Heart right ventricle (tissue), 16 donors: ENCODE measurements at regions not wholly inside any gene's neighbourhood (a gene's known extent, or its start where the extent isn't known, plus 50 kb on each side); places are given as distances from the start of the nearest gene placed in this dataset.

Experiments used
- ATAC-seq, 8 donors: fragments of 200-7000 bp; cut with Tn5 transposase; one replicate each; pipeline ENCODE4 v1.9.1; 2020; ENCODE audit warnings: mild to moderate bottlenecking in 8 of 8, moderate library complexity in 8 of 8, moderate number of reproducible peaks in 1 of 8
- DNase-seq, 2 donors: peaks; one replicate each; pipeline ENCODE4 v3.0.0-alpha.2; 2020
- H3K27ac ChIP-seq, 10 donors: fragments of 200-600 bp; sonication (generic) in 2 of 10; one replicate each; pipeline versions ENCODE4 v1.5.0 to v1.8.0; 2020 to 2022; ENCODE audit warnings: mild to moderate bottlenecking in 3 of 10
- H3K27me3 ChIP-seq, 7 donors: fragments of 200-600 bp; one replicate each; pipeline ENCODE4 v1.8.0; 2021 to 2022; ENCODE audit warnings: mild to moderate bottlenecking in 2 of 7
- H3K36me3 ChIP-seq, 9 donors: fragments of 200-600 bp; sonication (generic) in 1 of 9; one replicate each; pipeline versions ENCODE4 v1.5.0 to v1.8.0; 2020 to 2022; ENCODE audit warnings: mild to moderate bottlenecking in 2 of 9
- H3K4me1 ChIP-seq, 9 donors: fragments of 200-600 bp; sonication (generic) in 1 of 9; one replicate each; pipeline versions ENCODE4 v1.5.0 to v1.8.0; 2020 to 2022; ENCODE audit warnings: mild to moderate bottlenecking in 4 of 9
- H3K4me3 ChIP-seq, 10 donors: fragments of 200-600 bp; sonication (generic) in 2 of 10; one replicate each; pipeline versions ENCODE4 v1.5.0 to v1.8.0; 2020 to 2022; ENCODE audit warnings: mild to moderate bottlenecking in 7 of 10, moderate library complexity in 2 of 10
- H3K9me3 ChIP-seq, 11 donors: fragments of 200-600 bp in 10 of 11; sonication (generic) in 2 of 11; one replicate each; pipeline versions ENCODE4 v1.5.0 to v1.8.0; 2013 to 2022; ENCODE audit warnings: mild to moderate bottlenecking in 2 of 11, control low read depth in 1 of 11, moderate library complexity in 1 of 11
- CTCF ChIP-seq, 9 donors: fragments of 200-600 bp; sonication (generic) in 2 of 9; IDR thresholded peaks; one replicate each; pipeline versions ENCODE4 v1.5.0 to v1.8.0; 2021 to 2022; ENCODE audit warnings: antibody characterized with exemption in 9 of 9, mild to moderate bottlenecking in 5 of 9, moderate library complexity in 1 of 9
- WGBS, 2 donors: extraction: QIAGEN DNeasy Blood & Tissue Kit; methylation state at CpG; one replicate each; pipeline ENCODE4 v1.1.7; 2013; ENCODE audit warnings: inconsistent platforms in 1 of 2; 5-methylcytosine and 5-hydroxymethylcytosine counted together
- intact Hi-C, 10 donors: fragments of 100-400 bp; cut with DNase I; formaldehyde crosslinking; loops; one replicate each; pipeline versions ENCODE4 v1.11.1 to v1.14.2; 2022
- donor health status: Arrhythmogenic right ventricular cardiomyopathy.
- donor health status: ischemic (EF 13 %, LVEDD 7.1; RV severe dilation, severe dysfunction).
- donor health status: healthy with polysubstance abuse.
- donor health status: DM: no; HTN: yes; CAD: no.
- donor health status: DM: no; HTN: no; CAD: no.
- donor health status: ischemic (EF 25% LVEDD 6.9; RV normal size, moderate dysfunction).
- donor health status: ischemic (EF 25% LVEDD 5.7; RV mildly dilated, moderate dysfunction).
- donor health status: healthy.
- donor health status: DM: yes; HTN: yes; CAD: no.
- donor health status: Ischemic cardiomyopathy.
- donor health status: ischemic (EF 35%, LVEDD 5.7; RV mildly dilated, moderate dysfunction).
- donor health status: nonischemic (EF 11% LVEDD 7.7; RV severe dilation, severe dysfunction).
- donor health status: DM: yes; HTN: yes; CAD: no.
- donor health status: PGD.
- donor health status: ischemic (EF 29% LVEDD 5.4; RV normal size, mild dysfunction).
- donor health status: nonischemic (EF 23%, LVEDD 6.1; RV moderate dilation, normal function).

GRCh38 chr7:88586890-88587289 is 172.6 kb upstream of the ZNF804B start:
- intact Hi-C loops, result no loop called here
- Histone ChIP-seq H3K9me3 (no peaks in the 10 kb centered on the region), H3K27me3 (no peaks in the 10 kb centered on the region), H3K27ac (no peak overlapping the region), H3K4me3 (no peak overlapping the region), H3K4me1 (no peaks in the 10 kb centered on the region), H3K36me3 (no peaks in the 10 kb centered on the region)
- DNase-seq (no peak), ATAC-seq (no peak)
- 69 to 75% methylated on average over 3 of the region's 3 CpGs for WGBS, 2 donors
- no peak for TF ChIP-seq CTCF (IDR thresholded peaks at IDR 0.05)

- Histone ChIP-seq H3K4me1 (no peaks in the 10 kb centered on the region), H3K4me3 (no peak overlapping the region), H3K36me3 (no peaks in the 10 kb centered on the region), H3K27ac (no peak overlapping the region), H3K9me3 (no peaks in the 10 kb centered on the region), H3K27me3 (no peaks in the 10 kb centered on the region)
- TF ChIP-seq CTCF (IDR thresholded peaks at IDR 0.05), result no peak
- intact Hi-C loops, result no loop called here
- DNase-seq (no peak), ATAC-seq (no peak)
- 72 to 83% methylated on average over 3 of the region's 3 CpGs for WGBS, 2 donors
These were observed 173.3 kb upstream of the ZNF804B start for GRCh38 chr7:88586219-88586618.

- DNase-seq (no peak), ATAC-seq (no peak)
- no peak overlapping the region for H3K27ac ChIP-seq
- TF ChIP-seq CTCF (IDR thresholded peaks at IDR 0.05), result no peak
- intact Hi-C loops, result loop anchor here in 1 of 10 donors (10.0 kb wide), 1 partner anchor 62 kb away; no protein-coding TSS in a partner anchor
- no peaks in the 10 kb centered on the region for H3K36me3 ChIP-seq
- no peaks in the 10 kb centered on the region for H3K9me3 ChIP-seq
- no peak overlapping the region for H3K4me3 ChIP-seq
- no peaks in the 10 kb centered on the region for H3K4me1 ChIP-seq
- 53 to 57% methylated on average over 2 of the region's 2 CpGs for whole genome bisulfite sequencing, 2 donors
- no peaks in the 10 kb centered on the region for H3K27me3 ChIP-seq
These were observed 182.8 kb upstream of the ZNF804B start for GRCh38 chr7:88576720-88577119.

- Histone ChIP-seq H3K9me3 (no peaks in the 10 kb centered on the region), H3K36me3 (no peaks in the 10 kb centered on the region), H3K27ac (no peak overlapping the region), H3K4me3 (no peak overlapping the region), H3K4me1 (no peaks in the 10 kb centered on the region), H3K27me3 (no peaks in the 10 kb centered on the region)
- WGBS, 2 donors, result 61 to 68% methylated on average over 6 of the region's 6 CpGs
- no peak for DNase-seq
- no peak for ATAC-seq
- intact Hi-C loops, result no loop called here
- no peak for TF ChIP-seq CTCF (IDR thresholded peaks at IDR 0.05)
These were observed 193.3 kb upstream of the ZNF804B start for GRCh38 chr7:88566162-88566729.
